ENCODE measurements at regions not wholly inside any gene's neighbourhood (a gene's known extent, or its start where the extent isn't known, plus 50 kb on each side); places are given as distances from the start of the nearest gene placed in this dataset.
"Not testable (repeated sequence)": the region's sequence is repeated elsewhere in the genome, so short reads cannot be mapped to it uniquely, and the experiment has no call there.

- DNase-seq: no peak
Measured at GRCh38 chr16:76612497-76612896, 335.3 kb downstream of the CNTNAP4 start.

- no peak for DNase-seq
Measured at GRCh38 chr16:76614269-76614668, 337.1 kb downstream of the CNTNAP4 start.

- no peak for DNase-seq
Measured at GRCh38 chr16:76622876-76623275, 345.7 kb downstream of the CNTNAP4 start.

- no peak for DNase-seq
Measured at GRCh38 chr16:76634847-76635697, 357.9 kb downstream of the CNTNAP4 start.

GRCh38 chr16:76639685-76640289 lies 362.6 kb downstream of the CNTNAP4 start:
- DNase-seq: peak in 1 of 2 experiments; percentile 14

GRCh38 chr16:76650582-76650981 lies 373.4 kb downstream of the CNTNAP4 start:
- DNase-seq: no peak

- DNase-seq: peak in 1 of 2 experiments; percentile 58
Measured at GRCh38 chr16:76653390-76654026, 376.3 kb downstream of the CNTNAP4 start.

GRCh38 chr16:76654088-76654820 lies 377.1 kb downstream of the CNTNAP4 start:
- no peak for DNase-seq

- no peak for DNase-seq
Measured at GRCh38 chr16:76656994-76657393, 379.8 kb downstream of the CNTNAP4 start.

GRCh38 chr16:76661691-76662235 lies 384.6 kb downstream of the CNTNAP4 start:
- no peak for DNase-seq

GRCh38 chr16:76665571-76666275 lies 388.5 kb downstream of the CNTNAP4 start:
- peak in 1 of 2 experiments; percentile 5 for DNase-seq

GRCh38 chr16:76668207-76668725 lies 391.1 kb downstream of the CNTNAP4 start:
- no peak for DNase-seq

- DNase-seq: no peak
Measured at GRCh38 chr16:76669288-76669687, 392.1 kb downstream of the CNTNAP4 start.

GRCh38 chr16:76670125-76670857 lies 393.1 kb downstream of the CNTNAP4 start:
- no peak for DNase-seq

- no peak for DNase-seq
Measured at GRCh38 chr16:76676356-76676755, 399.2 kb downstream of the CNTNAP4 start.

GRCh38 chr16:76681296-76681695 lies 404.1 kb downstream of the CNTNAP4 start:
- no peak for DNase-seq

- no peak for DNase-seq
Measured at GRCh38 chr16:76683051-76683450, 405.9 kb downstream of the CNTNAP4 start.

- no peak for DNase-seq
Measured at GRCh38 chr16:76696876-76697275, 419.7 kb downstream of the CNTNAP4 start.

- no peak for DNase-seq
Measured at GRCh38 chr16:76705892-76706291, 428.7 kb downstream of the CNTNAP4 start.

- no peak for DNase-seq
Measured at GRCh38 chr16:76713191-76713590, 436.0 kb downstream of the CNTNAP4 start.

GRCh38 chr16:76716251-76716650 lies 439.1 kb downstream of the CNTNAP4 start:
- not testable (repeated sequence) for DNase-seq

Measured in SW 1271 (cell line).